ENCODE measurements at regions not wholly inside any gene's neighbourhood (a gene's known extent, or its start where the extent isn't known, plus 50 kb on each side); places are given as distances from the start of the nearest gene placed in this dataset.

DNA sequence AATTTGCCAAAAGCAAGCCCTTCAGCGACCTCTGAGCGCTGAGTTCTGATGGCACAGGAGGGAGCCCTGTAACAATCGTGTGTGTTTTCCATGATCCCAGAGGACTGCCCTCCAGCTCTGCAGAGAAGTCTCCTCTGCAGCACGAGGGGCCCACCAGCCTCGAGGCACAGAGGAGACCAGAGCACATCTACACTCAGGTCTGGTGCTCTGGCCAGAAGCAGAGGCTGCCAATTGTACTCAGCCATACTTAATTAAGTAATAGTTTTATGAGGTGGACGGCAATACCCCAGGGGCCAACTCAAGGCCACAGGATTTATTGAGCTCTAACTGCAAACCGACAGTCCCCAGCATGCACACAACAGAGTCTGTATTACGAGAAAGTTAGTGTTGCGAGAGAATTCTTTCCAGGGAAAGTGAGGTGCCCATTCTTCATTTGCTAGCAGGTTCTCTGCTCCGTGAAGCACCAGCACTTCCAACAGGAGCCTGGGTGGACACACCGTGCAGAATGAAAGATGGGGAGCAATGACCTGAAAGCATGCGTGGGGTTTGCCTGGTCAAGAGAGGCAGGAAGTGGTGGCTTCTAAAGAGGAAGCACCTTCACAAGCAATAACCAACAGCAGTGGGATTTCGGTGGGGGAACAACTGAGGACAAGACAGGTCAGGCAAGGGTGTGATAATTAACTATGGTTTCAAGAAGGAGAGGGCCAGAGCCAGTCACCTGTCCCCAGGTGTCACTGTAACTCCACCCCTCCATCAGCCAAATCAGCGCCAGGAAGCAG is 92.8 kb upstream of the FOXC1 start:
- no peak for DNase-seq

DNA sequence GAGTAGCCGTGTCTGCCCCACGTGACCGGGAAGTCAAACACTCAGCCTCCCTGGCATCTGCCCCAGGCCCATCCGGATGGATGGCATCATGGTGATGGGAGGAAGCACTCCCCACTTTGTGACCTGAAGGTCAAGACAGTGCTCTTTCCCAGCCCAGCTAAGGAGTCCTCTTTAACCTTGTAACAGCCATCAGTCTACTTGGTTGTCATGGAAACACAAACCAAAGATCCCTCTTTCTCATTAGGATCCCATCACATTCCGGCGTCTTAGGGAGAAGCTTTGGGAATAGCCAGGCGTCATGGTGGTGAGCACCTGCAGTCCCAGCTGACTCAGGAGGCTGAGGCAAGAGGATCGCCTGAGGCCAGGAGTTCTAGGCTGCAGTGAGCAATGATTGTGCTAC is 90.9 kb upstream of the FOXC1 start:
- DNase-seq, result no peak

DNA sequence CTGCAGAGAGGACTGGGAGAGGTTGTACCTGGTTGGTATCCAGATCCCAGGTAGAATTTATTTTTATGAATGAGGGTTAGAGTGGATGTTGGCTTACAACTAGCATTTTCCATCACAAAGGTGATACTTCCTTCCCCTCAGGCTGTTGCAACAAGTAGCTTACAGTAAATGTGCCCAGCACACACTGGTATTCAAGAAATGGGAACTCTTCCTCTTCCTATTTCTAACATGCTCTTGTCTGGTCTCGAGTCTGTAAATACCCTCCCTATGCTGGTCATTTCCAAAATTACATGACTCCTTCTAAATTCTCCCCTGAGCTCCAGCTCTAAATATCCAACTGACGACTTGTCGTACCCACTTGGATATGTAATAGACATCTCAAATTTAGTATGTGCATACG is 90.1 kb upstream of the FOXC1 start:
- peak in 1 of 2 experiments; percentile 3 for DNase-seq

DNA sequence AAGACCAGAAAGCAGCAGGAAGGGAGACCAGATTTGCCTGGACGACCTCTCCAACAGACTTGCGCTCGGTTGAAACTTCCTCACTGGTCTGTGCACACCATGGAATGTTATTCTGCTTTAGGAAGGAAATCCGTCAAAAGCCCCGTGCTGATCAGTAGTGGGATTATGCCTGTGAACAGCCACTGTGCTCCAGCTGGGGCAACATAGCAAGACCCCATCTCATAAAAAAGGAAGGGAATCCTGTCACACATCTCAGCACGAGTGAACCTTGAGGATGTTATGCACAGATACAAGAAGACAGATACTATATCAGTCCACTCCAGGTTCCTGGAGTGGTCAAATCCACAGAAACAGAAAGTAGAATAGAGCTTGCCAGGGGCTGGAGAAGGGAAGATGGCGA is 86.9 kb upstream of the FOXC1 start:
- DNase-seq, result no peak

DNA sequence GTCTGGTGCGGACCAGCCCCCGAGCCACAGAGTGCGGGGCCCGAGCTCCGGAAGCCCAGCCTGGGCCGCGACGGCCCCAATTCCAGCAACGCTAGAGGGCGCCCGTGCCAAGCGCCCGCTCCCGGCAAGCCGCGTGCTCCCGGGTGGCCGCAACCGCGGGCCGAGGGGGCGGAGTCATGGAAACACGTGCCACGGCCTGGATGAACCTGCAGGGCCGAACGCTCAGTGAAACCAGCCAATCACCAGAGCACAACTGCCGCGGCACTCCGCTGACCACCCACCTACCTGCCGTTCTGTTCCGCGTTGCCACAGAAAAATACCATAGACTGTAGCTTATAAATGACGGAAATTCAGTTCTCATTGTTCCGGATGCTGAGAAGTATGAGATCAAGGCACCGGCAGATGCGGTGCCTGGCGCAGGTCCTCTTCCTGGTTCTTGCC is 85.7 kb upstream of the FOXC1 start:
- DNase-seq, result peak; percentile 15 to 30

DNA sequence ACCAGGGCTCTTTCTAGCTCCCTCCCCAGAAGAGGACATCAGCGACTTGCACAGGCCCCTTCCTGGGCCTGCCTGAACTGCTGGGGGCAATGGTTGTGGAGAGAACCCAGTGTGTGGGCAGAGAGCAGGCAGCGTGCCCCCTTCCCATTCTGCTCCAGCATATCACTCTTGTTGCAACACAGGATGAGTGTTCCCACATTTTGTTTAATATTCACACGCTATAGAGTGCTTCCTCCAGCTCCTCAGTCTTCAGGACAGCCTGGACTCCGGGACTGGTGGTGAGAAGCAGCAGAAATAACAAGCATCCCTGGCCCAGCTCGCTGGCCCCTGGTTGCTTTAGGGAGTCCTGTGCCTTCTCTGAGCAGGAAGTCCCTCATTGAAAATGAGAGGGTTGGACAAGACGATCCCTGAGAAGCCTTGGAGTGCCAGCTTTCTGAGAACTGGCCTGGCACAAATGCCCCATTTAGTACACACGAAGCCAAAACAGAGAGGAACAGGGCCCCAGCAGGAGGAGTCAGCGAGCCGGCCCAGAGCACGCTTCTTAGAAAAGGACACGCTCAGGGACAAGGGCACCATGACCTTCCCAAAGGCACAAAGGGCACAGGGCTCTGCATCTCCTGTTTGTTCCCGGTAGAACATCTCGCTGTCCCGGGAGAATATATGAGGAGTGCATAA is 84.2 kb upstream of the FOXC1 start:
- DNase-seq, result no peak

DNA sequence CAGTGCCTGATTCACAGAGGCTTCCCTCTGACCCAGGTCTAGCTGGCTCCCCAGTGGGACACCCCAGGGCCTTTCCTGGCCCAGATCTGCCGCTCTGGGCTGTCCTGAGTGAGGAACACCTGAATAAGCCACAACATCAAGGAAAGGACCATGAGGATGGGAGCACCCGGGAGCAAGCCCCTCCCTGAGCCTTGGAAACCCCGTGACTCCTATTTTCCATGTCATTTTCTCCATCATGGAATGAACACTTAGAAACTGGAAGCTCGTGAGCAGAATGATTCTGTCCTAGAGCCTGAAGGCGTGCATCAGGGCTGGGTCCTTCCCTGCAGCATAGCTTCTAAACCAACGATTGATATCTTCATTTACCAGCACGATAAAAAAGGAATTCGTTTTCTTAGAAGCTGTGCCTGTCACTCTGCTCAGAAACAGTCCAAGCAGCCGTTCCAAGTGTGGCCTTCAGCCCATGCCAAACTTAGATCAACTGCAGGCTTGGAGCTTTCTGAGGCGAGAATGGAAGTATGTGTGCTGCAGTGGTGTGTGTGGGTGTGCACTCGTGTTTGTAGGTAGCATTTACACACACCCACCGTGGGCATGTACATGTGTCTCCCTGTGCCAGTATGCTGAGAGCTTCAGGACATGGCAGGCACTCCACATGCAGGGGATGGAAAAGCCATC is 83.2 kb upstream of the FOXC1 start:
- DNase-seq, result no peak

DNA sequence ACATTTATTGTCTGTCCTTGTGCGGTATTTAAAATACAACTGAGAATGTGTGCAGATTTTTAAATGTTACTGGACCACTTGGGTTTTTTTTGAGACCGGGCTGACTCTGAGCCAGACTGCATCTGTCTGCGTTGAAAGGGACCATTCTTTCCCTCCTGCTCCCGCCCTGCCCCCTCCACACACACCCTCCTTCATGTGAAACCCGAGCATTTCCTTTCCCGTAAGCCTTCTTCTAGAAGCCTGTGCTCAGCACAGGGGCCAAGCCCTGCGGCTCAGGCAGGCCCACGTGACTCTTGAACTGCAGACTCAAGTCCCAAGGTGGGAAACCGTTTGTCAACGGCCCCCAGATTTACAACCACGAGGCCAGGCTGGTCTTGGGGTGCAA is 82.7 kb upstream of the FOXC1 start:
- no peak for DNase-seq

DNA sequence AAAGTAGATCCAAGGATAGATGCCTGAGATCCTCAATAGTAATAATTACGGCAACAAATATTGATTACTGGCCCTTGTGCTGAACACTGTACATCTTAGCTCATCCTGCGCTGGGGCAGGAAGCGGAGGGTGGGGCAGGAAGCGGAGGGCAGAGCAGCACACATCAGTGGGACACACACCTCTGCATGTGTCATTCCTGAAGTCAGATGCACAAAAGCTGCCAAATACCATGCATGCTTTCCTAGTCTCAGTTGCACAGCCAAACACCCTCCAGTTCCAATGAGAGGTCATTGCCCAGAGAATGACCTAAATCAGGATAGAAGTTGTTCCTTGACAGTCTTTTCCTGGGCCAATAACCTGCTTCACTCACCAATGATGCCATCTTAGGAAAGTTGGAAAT is 74.4 kb upstream of the FOXC1 start:
- DNase-seq, result no peak

DNA sequence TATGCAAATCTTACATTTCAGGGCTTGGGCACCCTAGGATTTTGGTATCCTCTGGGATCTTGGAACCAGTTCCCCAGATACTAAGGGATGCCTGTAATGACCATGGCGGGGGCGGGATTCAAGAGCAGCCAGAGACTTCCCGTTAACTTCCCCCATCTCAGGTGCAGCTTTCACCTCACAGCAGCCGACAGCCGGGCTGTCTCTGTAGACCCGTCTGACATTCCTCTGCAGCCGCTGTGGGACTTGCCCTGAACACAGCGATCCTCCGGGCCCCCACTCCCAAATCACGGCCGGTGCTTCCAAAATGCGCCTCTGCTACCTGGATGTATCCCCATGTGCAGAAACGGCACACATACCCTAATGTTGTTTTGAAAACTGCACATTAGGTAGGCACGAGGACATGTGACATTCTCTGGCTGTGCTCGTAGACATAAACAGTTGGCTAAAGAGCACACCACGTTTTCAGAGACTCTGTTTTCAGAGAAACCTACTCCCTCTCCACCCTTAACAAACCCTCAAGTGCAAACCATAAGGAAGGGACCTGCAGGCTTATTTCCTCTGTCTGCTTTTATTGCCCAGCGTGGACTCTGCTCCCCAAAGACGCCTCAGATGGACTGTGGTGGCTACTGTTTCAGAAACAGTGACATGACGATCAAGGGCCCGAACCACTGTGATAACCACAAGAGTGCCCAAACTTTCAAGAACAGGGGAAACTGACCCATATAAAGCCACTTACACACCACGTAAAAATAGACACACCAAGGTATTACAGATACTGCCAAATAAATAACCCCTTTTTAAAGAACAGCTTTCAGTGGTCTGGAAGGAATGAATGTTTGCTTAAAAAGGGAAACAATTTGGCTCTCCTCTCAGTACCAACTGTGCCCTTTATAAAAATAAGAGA is 72.9 kb upstream of the FOXC1 start:
- no peak for DNase-seq

DNA sequence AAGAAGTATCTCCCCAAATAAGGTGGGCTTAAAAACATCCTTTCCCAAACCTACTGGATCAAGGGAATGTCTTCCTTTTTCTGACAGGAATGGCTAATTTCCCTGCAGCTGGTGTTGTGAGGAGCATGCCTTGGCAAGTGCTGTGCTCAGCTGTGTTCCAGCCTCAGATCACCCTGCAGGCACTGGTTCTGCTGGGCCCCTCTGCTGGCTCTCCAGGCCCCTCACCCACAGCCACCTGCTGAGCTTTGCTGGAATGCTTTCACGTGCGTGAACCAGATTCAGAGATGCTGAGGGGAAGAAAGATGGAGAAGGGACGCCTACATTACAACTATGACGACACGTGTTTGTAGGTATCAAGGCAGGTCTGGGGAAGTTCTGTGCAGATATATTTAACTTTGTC is 71.3 kb upstream of the FOXC1 start:
- DNase-seq, result no peak

DNA sequence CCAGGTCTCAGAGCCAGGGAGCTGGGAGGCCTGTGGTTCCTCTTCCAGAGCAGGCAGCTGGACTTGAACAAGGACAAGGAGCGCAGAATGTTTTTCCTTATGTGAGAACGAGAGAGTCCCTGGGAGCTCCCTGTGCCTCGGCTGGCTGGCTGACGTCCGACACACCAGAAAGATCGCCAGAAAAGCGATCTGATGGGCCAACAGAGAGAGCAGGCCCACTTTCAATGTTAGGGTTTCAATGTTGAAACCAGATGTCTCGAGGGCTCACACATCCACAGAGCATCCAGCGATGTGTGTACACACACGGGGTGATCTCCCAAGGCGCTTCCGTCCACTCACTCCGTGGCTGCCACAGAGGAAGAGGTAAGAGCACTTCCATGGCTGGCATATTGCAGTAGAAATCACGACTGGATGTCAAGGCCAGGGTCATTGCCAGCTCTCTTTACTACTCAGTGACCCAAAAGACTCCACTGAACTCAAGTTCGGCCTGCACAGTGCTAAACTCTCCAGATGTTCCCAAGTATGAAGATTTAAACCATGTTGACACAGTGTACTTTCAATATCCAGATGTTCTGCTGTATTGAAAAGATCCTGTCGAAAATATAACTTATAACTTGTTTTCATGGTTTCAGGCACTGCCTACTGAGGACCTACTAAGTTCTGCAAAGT is 70.8 kb upstream of the FOXC1 start:
- no peak for DNase-seq

DNA sequence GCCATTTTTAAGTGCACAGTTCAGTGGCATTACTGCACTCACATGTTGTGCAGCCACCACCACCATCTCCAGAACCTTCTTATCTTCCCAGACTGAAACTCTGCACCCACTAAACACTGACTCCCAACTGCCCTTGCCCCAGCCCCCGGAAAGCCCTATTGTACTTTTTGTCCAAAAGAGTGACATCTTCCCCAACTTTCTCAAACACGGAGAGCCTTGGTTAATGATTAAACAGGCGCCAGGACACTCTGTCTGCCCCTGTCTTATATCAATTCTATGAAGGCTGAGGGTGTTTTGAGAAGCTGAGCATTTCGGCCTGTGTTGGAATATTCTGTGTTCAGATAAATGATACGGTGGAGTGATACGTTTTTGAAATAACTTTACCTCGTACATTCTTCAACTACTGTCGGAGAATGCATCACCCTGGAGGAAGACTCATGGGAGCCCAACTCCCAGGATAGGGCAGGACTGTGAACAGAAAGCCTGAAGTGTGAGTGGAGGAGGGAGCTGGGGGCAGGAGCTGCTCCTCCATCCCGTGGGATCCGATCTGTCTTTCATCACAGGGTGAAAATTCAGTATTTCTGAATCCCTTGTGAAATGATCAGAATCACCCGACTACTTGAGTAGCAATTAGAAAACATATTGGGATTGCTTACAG is 68.7 kb upstream of the FOXC1 start:
- no peak for DNase-seq

DNA sequence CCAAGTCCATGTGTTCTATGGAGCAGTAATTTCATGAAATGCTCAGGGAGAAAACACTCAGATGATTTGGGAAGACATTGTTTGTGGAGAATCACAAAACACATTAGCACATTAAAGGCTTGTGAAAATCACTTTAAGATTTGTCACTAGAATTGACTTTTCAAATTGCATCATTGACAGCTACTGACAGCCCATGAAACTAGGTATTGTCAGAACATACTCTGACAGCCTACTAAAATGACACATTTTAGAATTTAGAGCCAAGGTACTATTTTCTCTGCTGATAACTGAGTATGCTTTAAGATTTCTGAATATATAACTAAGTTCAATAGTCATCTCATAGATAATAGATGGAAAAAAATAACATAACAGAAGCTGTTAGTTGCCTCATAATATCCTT is 67.4 kb upstream of the FOXC1 start:
- DNase-seq, result no peak

DNA sequence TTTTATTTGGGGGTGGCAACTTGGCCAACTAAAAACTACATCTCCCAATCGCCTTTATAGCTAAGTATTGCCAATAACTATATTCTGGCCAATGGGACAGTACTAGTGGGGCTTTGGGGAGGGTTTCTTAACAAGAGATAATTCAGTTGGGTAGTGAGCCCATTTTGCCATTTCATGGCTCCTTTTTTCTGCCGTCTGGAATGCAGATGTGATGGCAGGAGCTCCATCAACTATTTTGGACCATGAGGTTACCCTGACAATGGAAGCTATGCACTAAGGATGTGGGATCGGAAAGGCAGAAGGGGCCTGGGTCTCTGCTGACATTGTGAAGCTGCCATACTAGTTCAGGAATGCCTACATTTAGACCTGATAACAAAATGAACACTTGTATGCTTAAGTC is 67.0 kb upstream of the FOXC1 start:
- DNase-seq, result no peak

DNA sequence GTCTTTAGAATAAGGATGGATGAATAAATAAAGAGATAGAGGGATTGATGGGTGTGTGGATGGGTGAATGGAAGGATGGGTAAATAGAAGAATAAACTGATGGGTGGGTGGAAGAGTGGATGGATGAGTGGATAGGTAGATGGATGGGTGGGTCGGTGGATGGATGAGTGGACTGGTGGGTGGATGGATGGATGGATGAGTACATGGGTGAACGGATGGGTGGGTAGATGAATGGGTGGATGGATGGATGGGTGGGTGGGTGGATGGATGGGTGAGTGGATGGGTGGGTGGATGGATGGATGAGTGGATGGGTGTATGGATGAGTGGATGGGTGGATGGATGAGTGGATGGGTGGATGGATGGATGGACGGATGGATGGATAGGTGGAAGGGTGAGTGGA is 65.7 kb upstream of the FOXC1 start:
- DNase-seq, result no peak

DNA sequence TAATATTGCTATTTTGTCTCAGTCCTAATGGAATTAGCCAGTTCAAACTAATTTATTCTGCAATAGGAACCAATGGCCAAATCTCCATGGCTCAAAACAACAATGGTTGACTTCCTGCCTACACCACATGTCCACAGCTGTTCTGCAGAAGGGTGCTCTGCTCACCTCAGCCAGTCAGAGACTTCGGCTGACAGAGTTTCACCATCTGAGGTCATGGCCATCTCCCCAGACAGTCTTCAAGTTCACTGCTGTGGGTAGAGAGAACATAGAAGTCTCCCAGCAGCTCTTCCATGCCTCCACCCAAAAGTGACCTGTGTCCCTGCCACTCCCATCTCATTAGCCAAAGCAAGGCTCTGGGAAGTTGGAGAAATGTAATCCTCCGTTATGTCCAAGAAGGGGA is 65.1 kb upstream of the FOXC1 start:
- no peak for DNase-seq

DNA sequence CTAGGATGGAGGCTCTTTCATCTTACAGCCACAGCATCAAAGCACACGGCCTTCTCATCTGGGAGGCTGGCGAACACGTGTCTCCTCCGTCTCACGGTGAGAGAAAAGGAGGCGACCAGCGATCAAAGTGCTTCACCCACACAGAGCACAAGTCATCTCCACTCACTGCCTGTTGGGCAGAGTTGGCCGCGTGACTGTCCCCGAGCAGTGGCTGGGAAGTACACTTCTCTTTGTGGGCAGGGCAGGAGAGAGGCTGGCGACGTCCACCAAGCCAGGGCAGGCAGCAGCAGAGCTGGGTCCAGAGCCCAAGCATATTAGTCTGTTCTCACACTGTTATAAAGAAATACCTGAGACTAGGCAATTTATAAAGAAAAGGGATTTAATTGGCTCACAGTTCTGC is 64.1 kb upstream of the FOXC1 start:
- DNase-seq, result no peak

DNA sequence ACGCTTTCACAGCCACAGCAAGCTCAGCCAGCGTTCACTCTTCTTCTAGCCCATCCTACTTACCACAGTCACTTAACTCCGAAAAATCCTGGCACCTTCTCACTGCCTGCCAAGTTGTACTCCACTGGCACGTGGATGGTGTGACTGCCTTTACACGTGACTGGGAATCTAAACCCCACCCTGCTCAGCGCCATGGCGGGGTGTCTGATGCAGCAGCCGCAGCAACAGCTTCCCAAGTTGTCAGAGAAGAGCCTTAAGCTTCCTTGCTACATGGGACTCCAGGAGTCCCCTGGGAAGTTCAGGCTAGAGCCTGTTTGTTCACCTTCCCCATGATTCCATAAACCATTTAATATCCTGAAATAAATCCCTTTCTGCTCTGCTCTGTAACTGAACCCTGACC is 61.9 kb upstream of the FOXC1 start:
- no peak for DNase-seq

DNA sequence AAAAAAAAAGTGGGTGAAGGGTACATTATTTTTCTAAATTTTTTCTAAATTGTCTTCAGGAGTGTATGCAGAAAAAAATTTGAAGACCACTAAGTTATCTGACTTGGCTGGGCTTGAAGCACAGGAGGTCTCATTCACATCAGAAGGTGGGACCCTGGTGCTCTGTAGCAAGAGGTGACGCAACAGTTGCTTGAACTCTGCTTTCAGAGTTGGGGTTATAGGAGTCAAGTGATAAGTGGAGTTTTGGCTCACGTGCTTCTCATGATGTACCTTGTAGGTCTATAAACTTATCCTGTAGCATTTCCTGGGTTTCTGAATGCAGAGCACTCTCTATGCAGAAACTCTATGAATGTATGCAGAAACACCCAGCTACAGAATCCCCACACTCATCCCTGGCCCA is 58.5 kb upstream of the FOXC1 start:
- DNase-seq, result no peak

DNA sequence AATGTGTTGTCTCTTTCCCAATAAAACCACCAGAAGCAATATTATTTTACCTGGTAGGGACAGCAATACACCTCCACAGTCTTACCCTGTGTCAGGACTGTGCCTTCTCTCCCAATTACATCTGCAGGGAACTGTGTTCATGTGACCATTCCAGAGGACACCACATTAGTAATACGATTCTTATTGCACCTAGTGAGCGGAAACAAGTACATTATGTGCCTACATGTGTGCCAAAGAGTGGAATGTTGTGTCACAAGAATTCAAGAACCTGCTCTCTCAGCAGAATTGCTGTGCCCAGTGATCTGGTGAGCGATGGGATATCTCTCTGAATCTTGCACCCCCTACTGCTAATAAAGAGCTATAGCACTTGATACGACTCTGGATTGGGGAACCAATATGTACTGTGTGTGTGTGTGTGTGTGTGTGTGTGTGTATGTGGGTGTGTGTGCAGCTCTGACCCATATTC is 57.4 kb upstream of the FOXC1 start:
- peak; percentile 49 to 64 for DNase-seq

DNA sequence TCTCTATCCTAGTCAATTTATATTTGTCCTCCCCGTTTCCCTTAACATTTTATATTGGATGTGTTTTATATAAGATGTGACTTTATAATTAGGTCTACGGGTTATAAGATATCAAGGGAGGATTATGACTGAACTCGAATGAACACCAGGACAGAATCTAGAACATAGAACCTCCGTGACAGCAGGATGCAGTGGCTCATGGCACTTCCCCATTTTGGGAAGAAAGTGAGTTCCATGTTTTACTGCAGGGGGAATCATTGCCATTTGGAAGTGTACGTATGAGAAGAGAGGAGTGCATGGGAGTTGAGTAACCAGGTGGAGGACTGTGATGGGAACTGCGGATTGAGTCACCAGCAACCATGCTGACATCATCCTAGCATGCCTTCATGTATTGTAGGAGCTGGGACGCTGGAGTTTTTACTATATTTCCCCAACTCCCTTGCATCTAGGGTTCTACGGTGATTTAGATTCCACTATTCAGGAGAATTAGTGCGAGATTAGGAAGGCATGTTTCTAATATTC is 56.1 kb upstream of the FOXC1 start:
- DNase-seq, result peak in 1 of 2 experiments; percentile 7
